ENCODE measurements at regions not wholly inside any gene's neighbourhood (a gene's known extent, or its start where the extent isn't known, plus 50 kb on each side); places are given as distances from the start of the nearest gene placed in this dataset.

DNA sequence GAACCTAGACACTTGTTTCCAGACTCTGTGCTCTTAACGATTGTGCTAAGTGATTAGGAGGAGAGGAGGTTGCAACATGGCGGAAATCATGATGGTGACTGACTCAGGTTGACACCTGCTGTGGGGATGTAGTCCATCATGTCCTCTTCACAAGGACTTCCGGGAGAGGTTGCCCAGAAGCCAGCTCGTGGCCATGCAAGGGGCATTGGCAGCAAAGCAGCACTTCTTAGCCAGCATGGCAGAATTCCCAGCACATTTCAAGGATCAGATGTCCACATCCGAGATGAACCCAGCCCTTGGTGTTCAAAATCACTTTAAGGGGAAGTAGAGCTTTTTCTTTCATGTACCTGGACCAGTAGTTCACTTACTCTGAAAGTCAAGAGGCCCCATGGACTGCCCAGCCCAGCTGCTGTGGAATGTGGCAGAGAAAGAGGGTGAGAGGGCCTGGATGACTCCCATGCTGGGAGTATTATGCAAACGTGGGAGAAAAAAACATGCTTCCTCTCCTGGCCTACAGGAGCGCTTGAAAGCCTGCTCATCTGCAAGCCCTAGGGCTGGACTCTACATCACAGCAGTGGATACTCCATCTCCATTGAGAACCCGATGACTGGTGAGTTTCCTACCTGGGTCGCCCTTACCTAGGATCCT, 65.5 kb downstream of the IRX6 start:
- no peak for ATAC-seq
- no peaks in the 10 kb centered on the region for H3K4me1 ChIP-seq (ENCODE audit: low read depth)
- no peak for TF ChIP-seq CTCF (IDR thresholded peaks at IDR 0.05)
- H3K4me3 ChIP-seq: no peak overlapping the region
- intact Hi-C loops (cut with DNase I, micrococcal nuclease): no loop called here
- H3K9me3 ChIP-seq: no peaks in the 10 kb centered on the region
- no peak for DNase-seq
- no peaks in the 10 kb centered on the region for H3K36me3 ChIP-seq (ENCODE audit: low read depth)

GRCh38 chr16:55390630-55391237, 66.7 kb downstream of the IRX6 start:
- ATAC-seq (no peak), DNase-seq (no peak)
- Histone ChIP-seq H3K36me3 (ENCODE audit: low read depth) (no peaks in the 10 kb centered on the region), H3K9me3 (no peaks in the 10 kb centered on the region), H3K4me1 (ENCODE audit: low read depth) (no peaks in the 10 kb centered on the region), H3K4me3 (no peak overlapping the region)
- intact Hi-C loops (cut with DNase I, micrococcal nuclease): no loop called here
- no peak for TF ChIP-seq CTCF (IDR thresholded peaks at IDR 0.05)

DNA sequence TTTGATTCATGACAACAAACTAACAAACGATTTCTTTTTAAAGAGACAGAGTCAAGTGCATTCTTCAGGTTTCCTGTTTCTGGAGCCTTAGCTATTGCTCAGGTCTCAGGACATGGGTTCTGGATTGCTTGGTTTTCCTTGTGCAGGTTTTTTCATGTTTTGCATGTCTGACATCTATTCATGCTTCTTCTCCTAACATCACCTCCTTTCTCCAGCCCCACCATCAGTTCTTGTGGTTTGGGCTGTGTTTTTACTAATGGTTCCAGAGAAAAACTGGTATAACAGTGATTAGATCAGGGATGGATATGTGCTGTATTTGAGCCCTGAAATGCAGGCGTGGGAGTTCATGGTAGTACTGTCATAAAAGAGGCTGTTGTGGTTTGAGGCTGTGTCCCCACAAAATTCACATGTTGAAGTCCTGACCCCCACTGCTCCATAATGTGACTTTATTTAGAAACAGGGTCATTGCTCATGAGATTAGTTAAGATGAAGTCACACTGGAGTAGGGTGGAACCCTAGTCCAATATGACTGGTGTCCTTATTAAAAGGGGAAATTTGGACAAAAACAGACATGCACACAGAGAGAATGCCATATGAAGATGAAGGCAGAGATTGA, 67.9 kb downstream of the IRX6 start:
- no peak for ATAC-seq
- no peaks in the 10 kb centered on the region for H3K36me3 ChIP-seq (ENCODE audit: low read depth)
- no peak for TF ChIP-seq CTCF (IDR thresholded peaks at IDR 0.05)

DNA sequence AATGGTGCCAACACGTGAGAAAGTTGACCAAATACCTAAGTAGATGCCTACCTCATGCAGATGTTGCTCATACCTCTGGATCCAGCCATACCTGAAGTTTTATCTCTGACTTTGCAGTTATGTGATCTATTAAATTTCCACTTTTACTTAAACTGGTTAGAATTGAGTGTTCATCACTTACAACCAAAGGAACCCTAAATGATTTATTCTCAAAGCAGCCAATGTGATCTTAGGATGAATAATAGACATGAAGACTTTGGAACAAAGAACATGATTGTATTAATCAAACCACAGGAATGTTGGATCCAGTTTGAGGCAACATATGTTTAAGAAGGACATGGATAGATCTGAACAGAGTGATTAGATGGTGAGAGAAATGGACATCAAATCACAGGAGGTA, 68.7 kb downstream of the IRX6 start:
- TF ChIP-seq CTCF (IDR thresholded peaks at IDR 0.05): no peak
- DNase-seq: no peak
- no peaks in the 10 kb centered on the region for H3K36me3 ChIP-seq (ENCODE audit: low read depth)
- intact Hi-C loops (cut with DNase I, micrococcal nuclease): no loop called here
- no peaks in the 10 kb centered on the region for H3K9me3 ChIP-seq
- H3K4me3 ChIP-seq: no peak overlapping the region
- no peaks in the 10 kb centered on the region for H3K4me1 ChIP-seq (ENCODE audit: low read depth)
- no peak for ATAC-seq

More for the DNA sequence above, 67.9 kb downstream of the IRX6 start:
- Histone ChIP-seq H3K4me1 (ENCODE audit: low read depth) (no peaks in the 10 kb centered on the region), H3K9me3 (no peaks in the 10 kb centered on the region), H3K4me3 (no peak overlapping the region)
- intact Hi-C loops (cut with DNase I, micrococcal nuclease): no loop called here
- DNase-seq: no peak

- Histone ChIP-seq H3K9me3 (no peaks in the 10 kb centered on the region), H3K4me1 (ENCODE audit: low read depth) (no peaks in the 10 kb centered on the region), H3K4me3 (no peak overlapping the region), H3K36me3 (ENCODE audit: low read depth) (no peaks in the 10 kb centered on the region)
- DNase-seq (peak in 1 of 3 donors; percentile 4), ATAC-seq (no peak)
- TF ChIP-seq CTCF (IDR thresholded peaks at IDR 0.05): no peak
- intact Hi-C loops (cut with DNase I, micrococcal nuclease): no loop called here
Observed at GRCh38 chr16:55393991-55394390, 70.0 kb downstream of the IRX6 start.

Measured in mucosa of descending colon (tissue), 3 donors.